GM21526 (cell line): ENCODE measurements at regions not wholly inside any gene's neighbourhood (a gene's known extent, or its start where the extent isn't known, plus 50 kb on each side); places are given as distances from the start of the nearest gene placed in this dataset.

Experiments
- ATAC-seq: cut with Tn5 transposase; IDR thresholded peaks from one replicate; pipeline ENCODE4 v1.9.1; 2021; ENCODE audit warnings: moderate library complexity; ENCODE audit not compliant: unreplicated experiment, low FRiP score

- ATAC-seq, result no peak
Measured at GRCh38 chr7:81607987-81608386, 161.9 kb downstream of the HGF start.

DNA sequence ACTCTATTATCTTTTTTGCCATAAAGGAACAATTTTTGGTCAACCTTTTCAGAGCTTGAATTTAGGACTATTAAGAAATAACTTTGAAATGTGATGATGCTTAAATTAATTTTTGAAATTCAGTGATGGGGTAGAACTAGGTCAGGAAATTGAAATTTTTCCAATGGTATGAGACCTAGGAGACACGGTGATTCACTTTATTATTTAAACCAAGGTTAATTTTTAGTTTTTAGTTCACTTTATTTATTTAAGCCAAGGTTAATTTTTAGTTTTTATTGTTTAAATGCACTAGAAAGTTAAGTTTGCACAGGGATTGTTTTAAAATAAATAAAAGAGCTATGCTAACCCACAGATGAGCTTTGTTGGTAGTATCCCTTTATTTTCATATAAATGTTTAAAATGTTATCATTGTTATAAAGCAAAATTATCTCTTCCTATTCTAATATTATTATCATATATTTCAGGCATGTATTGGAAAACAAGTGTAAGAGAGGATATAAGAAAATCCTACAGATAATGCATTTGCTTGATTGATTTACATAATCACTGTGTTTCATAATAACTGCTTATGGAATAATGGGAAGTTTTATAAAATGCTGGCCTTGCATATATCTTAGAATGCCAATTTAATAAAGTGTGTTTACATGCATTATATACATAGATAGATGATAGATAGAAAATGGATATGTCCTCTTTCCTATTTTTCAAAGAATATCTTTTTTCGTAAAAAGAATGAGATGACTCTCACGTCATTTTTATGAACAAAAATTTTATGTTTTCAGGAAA is 163.6 kb downstream of the HGF start:
- no peak for ATAC-seq

GRCh38 chr7:81605493-81605892 is 164.4 kb downstream of the HGF start:
- no peak for ATAC-seq

GRCh38 chr7:81604808-81605174 is 165.1 kb downstream of the HGF start:
- ATAC-seq, result no peak

DNA sequence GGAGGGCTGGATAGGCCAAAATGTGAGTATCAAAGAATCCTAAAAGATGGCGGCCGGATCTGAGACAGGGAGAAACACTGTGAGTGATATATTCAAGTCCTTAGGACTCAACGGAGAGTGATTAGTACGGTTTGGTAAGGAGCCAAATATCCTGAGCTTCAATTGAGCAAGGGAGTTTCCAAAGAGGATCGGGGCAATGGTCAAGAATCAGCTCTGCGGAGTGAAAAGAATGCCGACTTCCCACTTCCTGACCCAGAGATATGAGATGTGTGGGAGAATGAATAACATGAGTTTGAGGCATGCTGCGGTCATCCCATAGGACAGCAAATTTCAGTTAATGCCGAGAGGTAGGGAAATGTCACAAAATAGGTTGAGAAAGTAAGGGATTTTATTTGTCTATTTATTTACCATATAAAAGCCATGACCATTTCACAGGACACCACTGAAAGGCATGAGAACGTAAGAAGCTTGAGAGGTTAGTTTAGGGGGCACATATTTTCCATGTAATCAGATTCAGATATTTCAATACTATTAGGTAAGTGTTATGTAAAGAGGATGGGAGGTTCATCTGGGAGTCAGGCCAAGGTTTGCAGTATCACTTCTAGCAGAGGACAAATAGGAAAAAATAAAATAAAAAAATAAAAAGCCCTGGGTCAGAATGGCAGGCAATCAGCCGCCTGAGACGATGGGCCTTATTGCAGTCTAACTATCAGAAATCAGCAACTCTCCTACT is 165.6 kb downstream of the HGF start:
- ATAC-seq, result no peak

- no peak for ATAC-seq
Measured at GRCh38 chr7:81600608-81601007, 169.2 kb downstream of the HGF start.

- no peak for ATAC-seq
Measured at GRCh38 chr7:81598951-81599350, 170.9 kb downstream of the HGF start.

DNA sequence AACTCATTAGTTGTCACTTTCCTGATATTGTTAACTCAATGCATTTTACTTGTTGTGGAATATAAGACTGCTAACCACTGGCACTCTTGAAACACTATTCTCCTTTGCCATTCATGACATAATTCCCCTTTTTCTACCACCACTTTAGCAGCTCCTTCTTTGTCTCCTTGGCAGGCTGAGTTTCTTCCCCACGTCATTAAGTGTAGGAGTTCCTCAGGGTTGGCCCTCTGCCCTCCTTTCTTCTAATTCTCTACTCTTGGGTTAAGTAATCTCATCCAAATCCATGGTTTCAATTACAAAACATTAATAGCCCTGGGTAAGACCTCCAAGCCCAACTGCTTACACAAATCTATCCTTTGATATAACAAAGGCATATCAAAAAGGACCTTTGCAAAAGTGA is 175.1 kb downstream of the HGF start:
- no peak for ATAC-seq

DNA sequence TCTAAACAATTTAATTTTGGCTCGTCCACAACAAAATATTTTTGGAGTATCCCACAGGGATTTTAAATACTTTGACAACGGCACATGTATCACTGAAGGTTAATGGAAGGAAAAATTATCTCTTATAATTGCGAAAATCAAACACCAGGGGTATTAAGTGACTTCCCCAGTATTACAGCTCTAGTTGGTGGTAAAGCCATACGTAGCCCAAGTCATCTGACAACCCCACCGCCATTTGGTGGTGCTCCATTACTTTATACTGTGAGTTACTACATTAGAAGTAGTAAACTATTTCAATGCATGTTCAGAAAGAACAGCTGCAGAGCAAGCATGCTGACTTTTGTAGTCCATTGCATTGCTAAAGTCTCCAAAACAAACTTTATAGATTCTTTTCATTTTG is 179.7 kb downstream of the HGF start:
- ATAC-seq, result no peak

DNA sequence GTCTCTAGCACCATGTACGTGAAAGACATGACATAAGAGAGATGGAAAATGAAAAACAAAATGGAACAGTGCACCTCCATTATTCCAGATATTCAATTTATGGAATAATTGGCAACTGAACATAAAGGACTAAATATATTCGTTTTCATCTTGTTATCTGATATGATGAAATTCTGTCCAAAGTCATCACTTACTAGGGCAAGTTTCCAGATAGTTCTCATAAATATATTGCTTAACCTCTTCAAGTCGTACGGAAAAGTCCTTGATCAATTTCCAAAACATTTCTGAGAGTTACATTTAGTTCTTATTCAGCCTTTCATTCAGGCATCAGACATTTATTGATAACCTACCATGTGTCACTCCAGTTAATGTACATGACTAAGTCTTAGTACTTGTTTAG is 185.2 kb downstream of the HGF start:
- no peak for ATAC-seq

GRCh38 chr7:81583882-81584533 is 185.8 kb downstream of the HGF start:
- no peak for ATAC-seq

- ATAC-seq, result no peak
Measured at GRCh38 chr7:81583090-81583489, 186.8 kb downstream of the HGF start.

DNA sequence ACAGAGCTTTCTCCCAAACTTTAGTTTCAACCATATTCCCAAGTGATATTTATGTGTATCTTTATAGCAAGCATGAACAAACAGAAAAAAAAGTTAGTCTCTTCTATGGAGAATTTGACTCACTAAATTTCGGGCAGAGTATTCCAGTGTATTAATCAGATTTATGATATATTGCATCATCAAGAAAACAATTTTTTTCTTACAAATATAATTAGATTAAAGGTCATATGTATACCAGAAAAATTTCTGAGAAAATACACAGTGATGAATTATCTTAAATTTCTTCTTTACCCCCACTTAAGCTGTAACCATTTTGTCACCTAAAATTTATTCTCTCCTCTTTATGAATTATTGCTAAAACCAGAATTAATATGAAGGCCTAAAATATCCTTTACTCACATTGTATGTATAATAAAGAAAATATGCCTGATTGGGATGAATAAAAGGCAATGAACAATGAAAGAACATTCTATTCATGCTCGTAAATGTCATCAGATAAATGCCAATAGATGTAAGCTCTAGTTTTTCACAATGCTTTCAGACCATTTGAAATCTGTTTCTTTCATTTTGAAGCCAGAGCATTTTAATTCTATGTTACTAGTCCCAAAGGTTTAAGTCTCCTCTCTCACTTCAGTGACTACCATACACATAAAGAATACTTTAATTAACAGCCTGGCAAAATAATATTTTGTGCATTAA is 192.1 kb downstream of the HGF start:
- ATAC-seq, result no peak

DNA sequence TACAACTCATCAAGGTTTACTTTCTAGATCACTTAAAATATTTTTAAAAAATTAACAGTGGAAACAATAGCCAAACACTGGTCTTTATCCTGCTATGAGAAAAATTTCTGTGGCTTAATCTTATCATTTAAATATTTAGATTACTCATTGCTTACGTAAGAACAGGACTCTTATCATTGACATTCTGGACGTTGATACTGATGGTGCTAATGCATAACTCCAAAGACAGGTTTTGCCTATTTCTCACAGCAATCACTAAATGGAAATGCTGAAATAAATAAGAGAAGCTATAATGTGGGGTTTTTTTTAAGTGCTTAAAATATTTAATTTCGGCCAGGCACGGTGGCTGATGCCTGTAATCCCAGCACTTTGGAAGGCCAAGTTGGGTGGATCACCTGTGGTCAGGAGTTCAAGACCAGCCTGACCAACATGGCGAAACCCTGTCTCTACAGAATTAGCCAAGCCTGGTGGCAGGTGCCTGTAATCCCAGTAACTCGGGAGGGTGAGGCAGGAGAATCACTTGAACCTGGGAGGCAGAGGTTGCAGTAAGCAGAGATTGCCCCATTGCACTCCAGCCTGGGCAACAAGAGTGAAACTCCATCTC is 195.0 kb downstream of the HGF start:
- ATAC-seq, result no peak

DNA sequence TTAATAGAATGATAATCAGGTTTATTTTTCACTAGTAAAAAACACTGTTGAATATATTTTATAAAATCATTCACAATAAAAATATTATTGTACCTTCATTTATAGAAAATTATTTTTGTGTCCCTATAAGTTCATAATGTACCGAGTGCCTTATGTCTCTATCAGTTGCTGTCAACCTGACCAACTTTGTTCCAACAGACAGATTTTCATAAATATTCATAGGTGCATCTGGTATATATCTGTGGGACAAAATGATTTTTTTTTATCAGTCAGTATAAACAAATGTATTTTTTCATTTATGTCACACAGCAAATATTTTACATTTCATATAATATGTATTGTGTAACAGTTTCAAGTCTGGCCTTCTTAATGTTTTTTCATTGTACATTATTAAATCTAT is 195.9 kb downstream of the HGF start:
- ATAC-seq, result no peak

DNA sequence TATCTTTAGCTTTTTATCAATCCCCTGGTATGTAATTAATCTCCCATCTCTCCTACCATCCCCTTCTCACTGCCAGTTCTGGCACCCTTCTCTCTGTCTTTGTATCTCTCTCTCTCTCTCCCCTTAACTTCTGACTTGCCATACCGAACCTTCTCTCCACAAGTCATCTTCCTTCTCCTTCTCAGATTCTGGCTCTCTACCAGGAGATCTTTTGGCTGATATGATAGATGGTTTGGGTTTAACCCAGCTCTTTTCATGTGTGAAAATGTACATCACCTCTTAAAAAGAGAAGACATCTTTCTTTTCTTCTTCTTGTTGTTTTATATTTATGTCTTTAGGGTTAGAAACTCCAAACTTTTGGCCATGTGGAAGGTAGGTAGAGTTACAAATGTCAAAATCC is 196.7 kb downstream of the HGF start:
- ATAC-seq, result no peak

DNA sequence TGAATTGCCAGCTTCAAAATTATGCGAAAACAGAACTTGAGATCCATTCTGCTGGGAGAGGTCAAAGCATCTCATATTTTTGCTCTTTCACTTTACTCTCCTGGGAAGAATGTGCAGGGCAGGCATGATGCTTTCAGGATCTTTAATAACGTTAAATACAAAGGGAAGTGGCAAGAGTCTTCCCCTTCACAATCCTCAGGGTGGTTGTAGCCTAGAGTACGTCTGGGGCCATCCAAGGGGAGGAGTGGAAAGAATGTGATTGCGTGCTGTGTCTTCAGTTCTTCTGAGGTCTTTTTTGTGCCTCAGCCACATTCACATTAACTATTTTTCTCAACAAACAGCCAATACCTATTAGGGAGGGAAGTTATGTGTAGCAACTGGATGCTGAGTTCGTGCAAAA is 207.3 kb downstream of the HGF start:
- ATAC-seq, result no peak

DNA sequence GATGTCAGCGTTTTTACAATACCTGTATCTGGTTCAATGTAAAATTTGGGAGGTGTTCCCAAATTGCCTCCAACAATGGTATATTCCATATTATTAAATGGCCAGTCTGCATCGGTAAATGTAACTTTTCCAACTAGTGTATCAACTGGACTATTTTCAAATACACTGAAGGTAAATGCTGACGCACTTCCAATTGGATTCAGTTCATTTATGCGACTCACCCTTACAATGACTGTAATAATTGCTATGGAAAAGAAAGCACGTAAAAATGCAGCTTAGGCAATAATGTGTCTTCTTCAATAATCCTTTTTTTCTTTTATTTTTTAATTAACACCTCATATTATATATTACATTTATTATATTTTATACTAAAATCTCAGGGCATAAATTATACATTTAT is 209.1 kb downstream of the HGF start:
- ATAC-seq, result no peak

DNA sequence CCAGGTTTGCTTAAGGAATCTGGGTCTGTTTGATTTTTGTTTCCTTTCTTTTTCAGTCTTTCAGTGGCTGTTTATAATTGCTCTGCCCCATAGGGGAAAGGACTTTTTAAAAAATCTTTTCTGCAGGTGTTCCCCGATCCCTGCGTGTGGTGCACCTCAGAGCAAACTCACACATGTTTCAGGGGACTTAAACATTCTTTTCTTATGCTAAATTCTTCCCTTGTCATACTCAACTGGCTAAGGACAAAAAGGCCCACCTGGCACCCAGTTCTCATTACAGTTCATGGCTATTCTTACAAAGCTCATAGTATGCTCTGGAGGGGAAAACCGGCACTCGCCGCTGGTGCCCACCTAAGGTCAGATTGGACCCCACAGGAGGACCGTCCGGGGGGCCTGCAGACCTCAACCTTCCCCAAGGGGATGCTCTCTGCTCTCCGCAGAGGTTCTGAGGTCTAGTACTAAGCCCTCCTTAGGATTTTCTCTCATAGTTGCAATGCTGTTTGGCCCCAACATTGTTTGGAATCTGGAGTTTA is 220.3 kb downstream of the HGF start:
- no peak for ATAC-seq

DNA sequence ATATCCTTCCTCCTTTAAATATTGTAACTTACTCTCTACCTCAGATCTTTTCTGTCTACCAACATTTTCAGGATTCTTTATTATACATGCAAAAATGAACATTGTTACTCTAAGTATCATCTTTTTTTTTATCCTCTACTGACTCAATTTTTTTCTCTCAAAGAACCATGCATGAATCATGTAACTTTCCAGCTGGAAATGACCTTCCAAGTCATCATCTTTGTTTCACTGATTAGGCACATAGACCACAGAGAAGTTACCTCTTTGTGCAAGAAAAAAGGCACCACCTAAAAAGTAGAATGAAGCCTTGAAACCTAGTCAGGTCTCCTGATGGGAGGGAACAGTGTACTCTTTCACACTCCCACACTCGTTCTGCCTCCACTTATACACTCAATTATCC is 234.9 kb downstream of the HGF start:
- ATAC-seq, result no peak

GRCh38 chr7:81534446-81534845 is 235.4 kb downstream of the HGF start:
- ATAC-seq, result no peak
